ENCODE measurements at regions not wholly inside any gene's neighbourhood (a gene's known extent, or its start where the extent isn't known, plus 50 kb on each side); places are given as distances from the start of the nearest gene placed in this dataset.

DNA sequence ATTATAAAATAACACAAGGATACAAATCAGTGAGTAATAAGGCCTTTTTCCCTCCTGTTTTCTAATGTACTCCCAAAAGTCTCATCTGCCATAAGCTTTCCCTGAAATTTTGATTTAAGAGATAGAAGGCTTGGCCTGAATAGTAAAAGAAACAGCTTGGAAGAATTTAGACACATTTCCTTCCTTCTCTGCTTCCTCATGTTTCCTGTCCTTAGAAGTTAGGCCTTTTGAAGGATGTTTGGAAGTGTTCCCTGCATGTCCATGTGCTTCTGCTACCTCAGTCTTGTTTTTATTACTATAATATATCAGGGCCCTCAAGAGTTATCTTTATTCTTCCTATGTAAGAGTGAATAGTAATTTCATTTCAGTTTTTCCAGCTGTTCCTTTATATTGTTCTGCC, 242.7 kb downstream of the DEPDC1B start:
- Histone ChIP-seq H2AFZ (ENCODE audit: low read length) (no peak overlapping the region), H4K91ac (ENCODE audit: insufficient read length, low read depth, low read length) (no peak overlapping the region), H2BK15ac (ENCODE audit: low read depth, low read length) (no peak overlapping the region), H3T11ph (ENCODE audit: low read length) (no peak overlapping the region), H3K4ac (ENCODE audit: low read depth, low read length) (no peak overlapping the region), H3K23ac (ENCODE audit: insufficient read length, low read depth, low read length) (no peak overlapping the region), H3K56ac (ENCODE audit: insufficient read length, low read depth, low read length) (no peak overlapping the region), H3K79me1 (ENCODE audit: insufficient read depth, low read depth, low read length, poor library complexity, severe bottlenecking) (no peaks in the 10 kb centered on the region), H2BK20ac (ENCODE audit: low read depth, low read length, poor library complexity, severe bottlenecking) (no peak overlapping the region), H4K8ac (replicated peaks; ENCODE audit: insufficient read length, low read depth, low read length) (no peak overlapping the region), H3K79me2 (ENCODE audit: insufficient read depth, low read length) (no peaks in the 10 kb centered on the region), H2BK120ac (ENCODE audit: low read depth, low read length, poor library complexity, severe bottlenecking) (no peak overlapping the region), H4K20me1 (ENCODE audit: control insufficient read depth, insufficient read depth, insufficient read length) (no peaks in the 10 kb centered on the region), H3K14ac (ENCODE audit: insufficient read depth, low read length) (no peak overlapping the region), H3K23me2 (ENCODE audit: insufficient read length, low read depth, low read length, poor library complexity, severe bottlenecking) (no peaks in the 10 kb centered on the region), H3K27me3 (ENCODE audit: insufficient read depth, low read length) (no peaks in the 10 kb centered on the region), H2AK5ac (ENCODE audit: insufficient read length, low read length) (no peak overlapping the region), H3K9ac (ENCODE audit: extremely low read depth, insufficient read length, low read length) (no peak overlapping the region), H3K27ac (ENCODE audit: insufficient read length, low read depth, low read length) (no peak overlapping the region), H3K4me2 (ENCODE audit: insufficient read depth, insufficient read length, low read length) (no peak overlapping the region), H2BK5ac (ENCODE audit: insufficient read length, low read length) (no peak overlapping the region), H3K9me3 (ENCODE audit: control insufficient read depth, low read depth, low read length) (no peaks in the 10 kb centered on the region), H3K18ac (ENCODE audit: insufficient read length, low read depth, low read length) (no peak overlapping the region), H4K5ac (ENCODE audit: insufficient read length, low read depth, low read length) (no peak overlapping the region), H2BK12ac (ENCODE audit: insufficient read length, low read depth, low read length) (no peak overlapping the region), H3K4me1 (ENCODE audit: insufficient read depth, low read length) (no peaks in the 10 kb centered on the region)
- TF ChIP-seq, protein P1, sequence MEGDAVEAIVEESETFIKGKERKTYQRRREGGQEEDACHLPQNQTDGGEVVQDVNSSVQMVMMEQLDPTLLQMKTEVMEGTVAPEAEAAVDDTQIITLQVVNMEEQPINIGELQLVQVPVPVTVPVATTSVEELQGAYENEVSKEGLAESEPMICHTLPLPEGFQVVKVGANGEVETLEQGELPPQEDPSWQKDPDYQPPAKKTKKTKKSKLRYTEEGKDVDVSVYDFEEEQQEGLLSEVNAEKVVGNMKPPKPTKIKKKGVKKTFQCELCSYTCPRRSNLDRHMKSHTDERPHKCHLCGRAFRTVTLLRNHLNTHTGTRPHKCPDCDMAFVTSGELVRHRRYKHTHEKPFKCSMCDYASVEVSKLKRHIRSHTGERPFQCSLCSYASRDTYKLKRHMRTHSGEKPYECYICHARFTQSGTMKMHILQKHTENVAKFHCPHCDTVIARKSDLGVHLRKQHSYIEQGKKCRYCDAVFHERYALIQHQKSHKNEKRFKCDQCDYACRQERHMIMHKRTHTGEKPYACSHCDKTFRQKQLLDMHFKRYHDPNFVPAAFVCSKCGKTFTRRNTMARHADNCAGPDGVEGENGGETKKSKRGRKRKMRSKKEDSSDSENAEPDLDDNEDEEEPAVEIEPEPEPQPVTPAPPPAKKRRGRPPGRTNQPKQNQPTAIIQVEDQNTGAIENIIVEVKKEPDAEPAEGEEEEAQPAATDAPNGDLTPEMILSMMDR (conservative IDR thresholded peaks at IDR 0.05), result no peak
- no peak overlapping the region for H3K27ac Mint-ChIP-seq
- no peaks in the 10 kb centered on the region for H3K4me1 Mint-ChIP-seq
- H3K36me3 Mint-ChIP-seq (ENCODE audit: insufficient read depth in 1 of 3, low read depth in 3 of 3), result no peaks in the 10 kb centered on the region
- no peak overlapping the region for H3K4me3 Mint-ChIP-seq
- peaks cover 0 to 2% of the 10 kb centered on the region in 2 experiments; a peak in 1 of 5 replicates for H3K9me3 Mint-ChIP-seq
- no peaks in the 10 kb centered on the region for H3K27me3 Mint-ChIP-seq (ENCODE audit: low read depth)
- no peak for DNase-seq

Data from H9 (cell line).